HepG2 (cell line): ENCODE measurements at regions not wholly inside any gene's neighbourhood (a gene's known extent, or its start where the extent isn't known, plus 50 kb on each side); places are given as distances from the start of the nearest gene placed in this dataset.

Source experiments
- ATAC-seq: fragments of 200-7000 bp; cut with Tn5 transposase; 3 replicates; pipeline ENCODE4 v1.9.1; 2020; ENCODE audit warnings: mild to moderate bottlenecking, moderate library complexity
- BruUV-seq: library from RNA; stranded (reverse); fragments of 400-500 nt; replicated peaks from 2 replicates; lab custom pipeline; 2021; lab: Mats Ljungman, UMichigan
- CTCF ChIA-PET: fragments of 300-600 bp; formaldehyde crosslinking; extraction: SDS; loops from one replicate; lab custom pipeline; 2021; ENCODE audit warnings: low total read pairs, inconsistent platforms, low intra/inter-chr PET ratio; lab: Yijun Ruan, JAX
- POLR2A ChIA-PET: fragments of 350-600 bp; sonication (Branson Sonifier 250); formaldehyde crosslinking; loops from one replicate; lab custom pipeline; 2020; ENCODE audit warnings: antibody characterized with exemption, inconsistent platforms; lab: Yijun Ruan, JAX
- DNase-seq: peaks from one replicate; pipeline ENCODE4 v3.0.0-alpha.2; 2015; ENCODE audit warnings: low spot score
- FAIRE-seq: peaks from 3 replicates; lab custom pipeline; 2011; peaks lifted over from hg19 to GRCh38; lab: Jason Lieb, UNC
- H2AFZ ChIP-seq: one replicate; pipeline ENCODE4 v1.6.1; 2011; ENCODE audit warnings: low read length, inconsistent platforms
- H3K27ac ChIP-seq: fragments of 300-600 bp; 3 replicates; pipeline ENCODE4 v1.8.0; 2011; ENCODE audit warnings: mixed run types, mild to moderate bottlenecking, mixed read lengths, low read length, inconsistent platforms; ENCODE audit not compliant: insufficient read depth; ENCODE audit errors: extremely low read length
- H3K27me3 ChIP-seq, 2 experiments: fragments of 200-600 bp in 1 of 2; 2 replicates in 1 of 2; 3 replicates in 1 of 2; pipeline versions ENCODE4 v1.6.0 to v1.8.0; 2011; ENCODE audit warnings: low read length in 2 of 2, mild to moderate bottlenecking in 2 of 2, moderate library complexity in 2 of 2, inconsistent platforms in 1 of 2; ENCODE audit not compliant: insufficient read depth in 2 of 2, control insufficient read depth in 1 of 2
- H3K36me3 ChIP-seq, 2 experiments: fragments of 200-600 bp in 1 of 2; replicated peaks in 1 of 2; 2 replicates in 1 of 2; 3 replicates in 1 of 2; pipeline versions ENCODE4 v1.5.1 to v1.8.0; 2011; ENCODE audit warnings: low read length in 2 of 2, inconsistent platforms in 1 of 2; ENCODE audit not compliant: insufficient read depth in 2 of 2, control insufficient read depth in 1 of 2
- H3K4me1 ChIP-seq: 2 replicates; pipeline ENCODE4 v1.5.1; 2012; ENCODE audit warnings: low read length, inconsistent platforms; ENCODE audit not compliant: insufficient read depth
- H3K4me2 ChIP-seq: 2 replicates; pipeline ENCODE4 v1.6.0; 2011; ENCODE audit warnings: low read depth, low read length, inconsistent platforms
- H3K4me3 ChIP-seq, 3 experiments: fragments of 200-600 bp in 1 of 3; sonication (generic), shearing (Covaris generic) in 1 of 3; replicated peaks in 1 of 3; 2 replicates each; pipeline ENCODE4 v1.5.1; 2011 to 2016; ENCODE audit warnings: low read length in 3 of 3, inconsistent platforms in 2 of 3, low read depth in 2 of 3, mild to moderate bottlenecking in 2 of 3, control low read depth in 1 of 3, mixed read lengths in 1 of 3; ENCODE audit not compliant: insufficient read depth in 1 of 3
- H3K79me2 ChIP-seq: one replicate; pipeline ENCODE4 v1.6.1; 2011; ENCODE audit warnings: low read length, inconsistent platforms; ENCODE audit not compliant: insufficient read depth
- H3K9ac ChIP-seq: 2 replicates; pipeline ENCODE4 v1.6.0; 2011; ENCODE audit warnings: mild to moderate bottlenecking, low read depth, low read length, inconsistent platforms; ENCODE audit not compliant: insufficient read depth
- H3K9me3 ChIP-seq: 2 replicates; pipeline ENCODE4 v1.5.1; 2012; ENCODE audit warnings: mild to moderate bottlenecking, low read length
- H4K20me1 ChIP-seq: 2 replicates; pipeline ENCODE4 v1.6.0; 2011; ENCODE audit warnings: inconsistent platforms, mild to moderate bottlenecking, low read length, moderate library complexity; ENCODE audit not compliant: insufficient read depth
- IRX3 ChIP-seq: sonication (generic); formaldehyde crosslinking; IDR thresholded peaks from 2 replicates; pipeline ENCODE4 v1.8.1; 2023; ENCODE audit warnings: mild to moderate bottlenecking, low read depth, missing genetic modification reagents, borderline replicate concordance
- KMT2A ChIP-seq: sonication (generic); formaldehyde crosslinking; IDR thresholded peaks from 2 replicates; pipeline ENCODE4 v1.4.0; 2020; ENCODE audit warnings: missing genetic modification reagents
- LCORL ChIP-seq, 2 experiments: fragments of 450-650 bp in 1 of 2; sonication (generic) in 1 of 2; formaldehyde crosslinking in 1 of 2; IDR thresholded peaks; 2 replicates each; pipeline versions ENCODE4 v1.5.0 to v1.6.1; 2017 to 2020; ENCODE audit warnings: antibody characterized with exemption in 1 of 2, missing genetic modification reagents in 1 of 2
- MAF1 ChIP-seq: sonication (generic); formaldehyde crosslinking; IDR thresholded peaks from 2 replicates; pipeline ENCODE4 v1.5.0; 2020; ENCODE audit warnings: missing genetic modification reagents, borderline replicate concordance
- MED13 ChIP-seq: sonication (generic); formaldehyde crosslinking; IDR thresholded peaks from 2 replicates; pipeline ENCODE4 v1.5.0; 2020; ENCODE audit warnings: missing genetic modification reagents
- NCOA2 ChIP-seq: sonication (generic); formaldehyde crosslinking; IDR thresholded peaks from 2 replicates; pipeline ENCODE4 v1.8.0; 2022; ENCODE audit warnings: inconsistent platforms
- NKX3-1 ChIP-seq: sonication (generic); formaldehyde crosslinking; IDR thresholded peaks from 2 replicates; pipeline ENCODE4 v1.5.0; 2020; ENCODE audit warnings: missing genetic modification reagents
- PCBP2 ChIP-seq: fragments of 200-400 bp; formaldehyde crosslinking; optimal IDR thresholded peaks from 2 replicates; pipeline ENCODE3; 2018; ENCODE audit warnings: low read length, low read depth; ENCODE audit not compliant: poor library complexity, severe bottlenecking
- PHF20 ChIP-seq: sonication (generic); formaldehyde crosslinking; IDR thresholded peaks from 2 replicates; pipeline ENCODE4 v1.5.0; 2020; ENCODE audit warnings: mild to moderate bottlenecking, missing genetic modification reagents
- RXRB ChIP-seq: IDR thresholded peaks from 2 replicates; pipeline ENCODE4 v1.6.1; 2016; ENCODE audit warnings: borderline replicate concordance, missing genetic modification reagents, missing compliant biosample characterization
- SPEN ChIP-seq: sonication (generic); formaldehyde crosslinking; IDR thresholded peaks from 2 replicates; pipeline ENCODE4 v1.5.1; 2020; ENCODE audit warnings: low read depth, mild to moderate bottlenecking, missing genetic modification reagents
- ZBTB7A ChIP-seq: sonication (generic); formaldehyde crosslinking; IDR thresholded peaks from 2 replicates; pipeline ENCODE4 v1.8.0; 2022; ENCODE audit warnings: mild to moderate bottlenecking, missing genetic modification reagents
- ZFP41 ChIP-seq: sonication (generic); formaldehyde crosslinking; IDR thresholded peaks from 2 replicates; pipeline ENCODE4 v1.4.0; 2020; ENCODE audit warnings: mild to moderate bottlenecking, missing genetic modification reagents, borderline replicate concordance
- ZNF567 ChIP-seq: sonication (generic); formaldehyde crosslinking; IDR thresholded peaks from 2 replicates; pipeline ENCODE4 v1.8.1; 2023; ENCODE audit warnings: mild to moderate bottlenecking, missing genetic modification reagents, borderline replicate concordance
- ZNF614 ChIP-seq: IDR thresholded peaks from 2 replicates; pipeline ENCODE4 v1.6.1; 2018; ENCODE audit warnings: missing biosample characterization, missing genetic modification reagents, inconsistent platforms, borderline replicate concordance
- ZNF75D ChIP-seq: sonication (generic); formaldehyde crosslinking; IDR thresholded peaks from 2 replicates; pipeline ENCODE4 v1.8.1; 2023; ENCODE audit warnings: missing genetic modification reagents, mild to moderate bottlenecking, borderline replicate concordance
- ZNF816 ChIP-seq: sonication (generic); formaldehyde crosslinking; IDR thresholded peaks from 2 replicates; pipeline ENCODE4 v1.8.0; 2022; ENCODE audit warnings: missing genetic modification reagents, mild to moderate bottlenecking, borderline replicate concordance
- WGBS: methylation state at CpG from one replicate; pipeline ENCODE4 v1.1.6; 2017; ENCODE audit warnings: low lambda C conversion rate; 5-methylcytosine and 5-hydroxymethylcytosine counted together
- in situ Hi-C: cut with HindIII; loops from 2 replicates; pipeline ENCODE4 v1.10.0; 2017; ENCODE audit warnings: low pct_unique_long_range_greater_than_20kb; ENCODE audit not compliant: extremely low pct_ligation_motif_present
- intact Hi-C: fragments of 100-400 bp; cut with micrococcal nuclease; formaldehyde crosslinking; loops from one replicate; pipeline ENCODE4 v1.10.0; 2022; ENCODE audit not compliant: unreplicated experiment
- TF ChIP-seq, protein P1 (sequence below): sonication (generic); formaldehyde crosslinking; IDR thresholded peaks from 2 replicates; pipeline ENCODE4 v1.4.0; 2020; ENCODE audit warnings: missing genetic modification reagents; ENCODE audit errors: not compliant biosample characterization
- TF ChIP-seq, protein P2 (sequence below): IDR thresholded peaks from 2 replicates; pipeline ENCODE4 v1.6.1; 2016; ENCODE audit warnings: mild to moderate bottlenecking, missing biosample characterization, missing genetic modification reagents

DNA sequence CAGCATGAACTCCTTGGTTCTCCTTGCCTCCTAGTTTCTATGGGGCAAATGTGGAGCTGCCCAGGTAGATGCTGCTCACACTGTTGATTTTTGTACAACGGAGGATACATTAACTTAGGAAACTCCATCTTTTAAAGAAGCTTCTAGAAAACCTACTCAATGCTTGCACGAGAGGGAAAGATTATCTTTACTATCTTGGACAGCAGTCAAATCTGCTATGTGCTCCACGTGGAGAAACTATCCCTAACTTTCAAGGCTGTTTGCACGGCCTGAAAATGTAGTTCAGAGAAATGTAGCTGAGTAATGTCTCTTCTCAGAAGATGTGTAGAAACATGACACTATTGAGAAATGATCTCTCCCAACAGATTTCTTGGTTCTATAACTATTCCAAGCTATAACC is 1530.9 kb upstream of the PABPC4L start (continued):
- TF ChIP-seq ZNF567 (CRISPR knock-in tag) (no peak), RXRB (CRISPR knock-in tag) (no peak), ZBTB7A (CRISPR knock-in tag) (no peak), MED13 (no peak)
- TF ChIP-seq, all 625 proteins: peak for 0

DNA sequence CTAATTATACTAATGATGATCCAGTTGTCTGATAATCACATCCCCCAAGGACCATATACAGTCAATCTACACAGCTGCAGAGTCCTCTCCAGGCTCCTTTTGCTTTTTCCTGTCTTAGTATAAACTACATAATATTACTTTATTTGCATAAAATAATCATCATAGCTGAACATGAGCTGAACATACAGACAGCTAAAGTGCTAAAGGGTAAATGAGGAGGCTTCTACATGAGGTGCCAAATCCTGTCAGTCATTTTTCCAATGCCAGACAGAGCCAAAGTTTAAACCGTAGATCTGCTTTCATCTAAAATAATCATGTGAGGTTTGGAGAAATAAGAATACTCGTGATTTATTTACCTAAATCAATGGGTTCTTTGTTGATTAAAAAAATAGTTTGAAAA is 1530.1 kb upstream of the PABPC4L start:
- in situ Hi-C loops (no loop called here), intact Hi-C loops (no loop called here)
- Histone ChIP-seq H3K9me3 (no peaks in the 10 kb centered on the region), H3K79me2 (no peaks in the 10 kb centered on the region), H3K9ac (no peak overlapping the region), H3K36me3 (no peaks in the 10 kb centered on the region), H4K20me1 (no peaks in the 10 kb centered on the region), H3K27ac (no peak overlapping the region), H3K27me3 (no peaks in the 10 kb centered on the region), H3K4me1 (no peaks in the 10 kb centered on the region), H3K4me2 (no peak overlapping the region), H3K4me3 (no peak overlapping the region), H2AFZ (no peak overlapping the region)
- DNase-seq (no peak), ATAC-seq (no peak), FAIRE-seq (no peak)
- 2% methylated on average over 2 of the region's 2 CpGs for WGBS
- no TSS peak for BruUV-seq
- TF ChIP-seq IRX3 (CRISPR knock-in tag), result no peak
- TF ChIP-seq, protein P1, sequence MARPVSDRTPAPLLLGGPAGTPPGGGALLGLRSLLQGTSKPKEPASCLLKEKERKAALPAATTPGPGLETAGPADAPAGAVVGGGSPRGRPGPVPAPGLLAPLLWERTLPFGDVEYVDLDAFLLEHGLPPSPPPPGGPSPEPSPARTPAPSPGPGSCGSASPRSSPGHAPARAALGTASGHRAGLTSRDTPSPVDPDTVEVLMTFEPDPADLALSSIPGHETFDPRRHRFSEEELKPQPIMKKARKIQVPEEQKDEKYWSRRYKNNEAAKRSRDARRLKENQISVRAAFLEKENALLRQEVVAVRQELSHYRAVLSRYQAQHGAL (CRISPR knock-in tag), result no peak
- ChIA-PET CTCF (no interaction called here), POLR2A (no interaction called here)

DNA sequence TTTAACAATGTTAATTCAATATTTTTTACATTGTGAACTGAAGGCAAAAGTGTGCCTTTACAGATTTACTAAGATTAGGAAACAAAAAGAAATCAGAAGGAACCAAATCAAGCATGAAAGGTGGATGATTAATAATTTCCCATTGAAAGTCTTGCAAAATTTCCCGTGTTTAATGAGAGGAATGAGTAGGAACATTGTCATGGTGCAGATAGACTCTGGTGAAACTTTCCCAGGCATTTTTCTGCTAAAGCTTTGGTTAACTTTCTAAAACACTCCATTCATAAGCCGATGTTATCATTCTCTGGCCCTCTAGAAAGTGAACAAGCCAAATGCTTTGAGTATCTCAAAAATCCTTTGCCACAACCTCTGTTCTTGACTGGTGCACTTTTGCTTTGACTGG is 1522.8 kb upstream of the PABPC4L start:
- H3K9me3 ChIP-seq, result no peaks in the 10 kb centered on the region
- BruUV-seq, result no TSS peak
- ATAC-seq (no peak), DNase-seq (no peak), FAIRE-seq (no peak)
- H3K27me3 ChIP-seq, result no peaks in the 10 kb centered on the region
- no peak overlapping the region for H3K4me3 ChIP-seq
- H3K4me1 ChIP-seq, result no peaks in the 10 kb centered on the region
- intact Hi-C loops (no loop called here), in situ Hi-C loops (no loop called here)
- no peaks in the 10 kb centered on the region for H3K36me3 ChIP-seq
- no peaks in the 10 kb centered on the region for H4K20me1 ChIP-seq
- H2AFZ ChIP-seq, result no peak overlapping the region
- no peak overlapping the region for H3K4me2 ChIP-seq
- TF ChIP-seq MAF1 (CRISPR knock-in tag) (no peak), PCBP2 (no peak), NCOA2 (CRISPR knock-in tag) (no peak), ZNF816 (CRISPR knock-in tag) (no peak), ZNF75D (no peak), LCORL (IDR thresholded peaks at IDR 0.05) (no peak), LCORL (CRISPR knock-in tag; IDR thresholded peaks at IDR 0.05) (no peak), ZNF614 (CRISPR knock-in tag) (no peak), PHF20 (CRISPR knock-in tag) (no peak), ZFP41 (no peak), NKX3-1 (no peak), SPEN (CRISPR knock-in tag) (no peak), KMT2A (CRISPR knock-in tag) (no peak)
- TF ChIP-seq, protein P2, sequence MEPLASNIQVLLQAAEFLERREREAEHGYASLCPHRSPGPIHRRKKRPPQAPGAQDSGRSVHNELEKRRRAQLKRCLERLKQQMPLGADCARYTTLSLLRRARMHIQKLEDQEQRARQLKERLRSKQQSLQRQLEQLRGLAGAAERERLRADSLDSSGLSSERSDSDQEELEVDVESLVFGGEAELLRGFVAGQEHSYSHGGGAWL, result no peak
- H3K27ac ChIP-seq, result no peak overlapping the region
- ChIA-PET POLR2A (no interaction called here), CTCF (no interaction called here)
- H3K9ac ChIP-seq, result no peak overlapping the region
- H3K79me2 ChIP-seq, result no peaks in the 10 kb centered on the region
- WGBS, result 0% methylated on average over 2 of the region's 2 CpGs
